AG09319 (cell line): ENCODE measurements at regions not wholly inside any gene's neighbourhood (a gene's known extent, or its start where the extent isn't known, plus 50 kb on each side); places are given as distances from the start of the nearest gene placed in this dataset.

Experiments used
- DNase-seq: peaks from one replicate; pipeline ENCODE4 v3.0.0-alpha.2; 2010; ENCODE audit warnings: low read depth; ENCODE audit errors: extremely low read depth
- CTCF ChIP-seq: IDR thresholded peaks from 2 replicates; pipeline ENCODE4 v1.5.1; 2011; ENCODE audit warnings: low read depth, mild to moderate bottlenecking, inconsistent platforms, low read length, moderate library complexity

- no peak for TF ChIP-seq CTCF
- DNase-seq: no peak
Observed at GRCh38 chr16:86969716-86970115, 347.5 kb downstream of the C16orf95 start.

- no peak for TF ChIP-seq CTCF
- no peak for DNase-seq
Observed at GRCh38 chr16:86970279-86970678, 346.9 kb downstream of the C16orf95 start.

GRCh38 chr16:86970726-86971125 is 346.5 kb downstream of the C16orf95 start:
- TF ChIP-seq CTCF: no peak

GRCh38 chr16:86971251-86971650 is 345.9 kb downstream of the C16orf95 start:
- TF ChIP-seq CTCF: no peak
- no peak for DNase-seq

More at GRCh38 chr16:86970726-86971125, 346.5 kb downstream of the C16orf95 start:
- DNase-seq: no peak

- DNase-seq: no peak
- no peak for TF ChIP-seq CTCF
Observed at GRCh38 chr16:86974120-86974519, 343.1 kb downstream of the C16orf95 start.

- TF ChIP-seq CTCF: no peak
Observed at GRCh38 chr16:86975445-86975844, 341.7 kb downstream of the C16orf95 start.

GRCh38 chr16:86977076-86977676 is 340.0 kb downstream of the C16orf95 start:
- no peak for TF ChIP-seq CTCF
- no peak for DNase-seq

More at GRCh38 chr16:86975445-86975844, 341.7 kb downstream of the C16orf95 start:
- no peak for DNase-seq
